ENCODE measurements at regions not wholly inside any gene's neighbourhood (a gene's known extent, or its start where the extent isn't known, plus 50 kb on each side); places are given as distances from the start of the nearest gene placed in this dataset.

DNA sequence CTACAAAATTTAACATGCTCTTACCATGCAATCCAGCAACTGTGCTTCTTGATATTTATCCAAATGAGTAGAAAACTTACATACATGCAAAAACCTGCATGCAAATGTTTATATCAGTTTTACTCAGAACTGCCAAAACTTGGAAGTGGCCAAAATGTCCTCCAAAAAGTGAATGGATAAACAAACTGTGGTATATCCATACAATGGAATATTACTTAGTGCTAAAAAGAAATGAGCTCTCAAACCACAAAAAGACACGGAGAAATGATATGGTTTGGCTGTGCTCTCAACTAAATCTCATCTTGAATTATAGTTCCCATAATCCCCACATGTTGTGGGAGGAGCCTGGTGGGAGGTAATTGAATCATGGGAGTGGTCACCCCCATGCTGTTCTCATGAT lies 267.2 kb downstream of the ZEB2 start:
- H3K4me3 Mint-ChIP-seq = no peak overlapping the region
- DNase-seq = no peak
- ATAC-seq (replicated peaks) = no peak
- H3K36me3 Mint-ChIP-seq (ENCODE audit: insufficient read depth) = peaks cover 9% of the 10 kb centered on the region
- no peaks in the 10 kb centered on the region for H3K27me3 Mint-ChIP-seq
- H3K4me1 Mint-ChIP-seq (ENCODE audit: low read depth in 2 of 2) = peaks cover 12 to 43% of the 10 kb centered on the region in 2 donors
- peaks cover 13 to 14% of the 10 kb centered on the region in 2 donors for H3K9me3 Mint-ChIP-seq
- no peak overlapping the region for H3K27ac Mint-ChIP-seq

DNA sequence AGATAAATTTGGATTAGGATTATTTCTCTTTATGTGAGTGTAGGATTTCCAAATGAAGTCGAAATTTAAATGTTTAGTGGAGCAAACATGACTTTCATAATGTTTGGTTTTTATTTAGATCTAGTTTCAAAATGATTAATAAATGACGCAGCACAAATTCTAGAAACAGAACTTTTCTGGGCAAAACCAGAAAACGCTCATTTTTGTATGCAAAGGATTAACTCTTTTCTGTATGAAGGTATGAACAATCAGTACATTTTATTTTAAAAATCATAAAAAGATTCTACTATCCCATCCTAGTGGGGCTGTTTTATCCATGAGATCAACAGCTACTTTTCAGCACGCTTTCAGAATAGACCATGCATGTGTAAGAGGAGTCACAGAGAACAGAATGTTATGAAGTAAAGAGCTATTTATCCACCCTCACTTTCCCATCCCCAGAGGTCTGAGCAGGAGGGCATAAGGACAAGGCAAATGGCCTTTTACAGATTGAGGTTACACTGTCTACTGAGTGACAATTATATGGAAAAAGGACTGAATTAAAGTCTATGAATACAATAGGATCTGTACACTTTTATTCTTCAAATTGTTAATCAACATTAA lies 270.8 kb downstream of the ZEB2 start:
- no peaks in the 10 kb centered on the region for H3K27me3 Mint-ChIP-seq
- H3K36me3 Mint-ChIP-seq (ENCODE audit: insufficient read depth) = peaks cover 5% of the 10 kb centered on the region
- no peak for ATAC-seq (replicated peaks)
- peaks cover 10 to 11% of the 10 kb centered on the region in 2 donors for H3K9me3 Mint-ChIP-seq
- peaks cover 2 to 27% of the 10 kb centered on the region in 2 donors for H3K4me1 Mint-ChIP-seq (ENCODE audit: low read depth in 2 of 2)
- no peak for DNase-seq
- peak overlapping the region; percentile 44 to 64 for H3K27ac Mint-ChIP-seq
- peak overlapping the region; percentile 10 to 39 for H3K4me3 Mint-ChIP-seq

GRCh38 chr2:144248350-144249034 lies 271.4 kb downstream of the ZEB2 start:
- Mint-ChIP-seq H3K27me3 (no peaks in the 10 kb centered on the region), H3K27ac (peak overlapping the region; percentile 44 to 64), H3K36me3 (ENCODE audit: insufficient read depth) (peaks cover 5% of the 10 kb centered on the region), H3K4me1 (ENCODE audit: low read depth in 2 of 2) (peaks cover 3 to 27% of the 10 kb centered on the region in 2 donors), H3K4me3 (peak overlapping the region; percentile 10 to 39), H3K9me3 (peaks cover 10% of the 10 kb centered on the region in 2 donors)
- ATAC-seq (replicated peaks) = no peak
- no peak for DNase-seq

- Mint-ChIP-seq H3K27ac (no peak overlapping the region), H3K9me3 (no peaks in the 10 kb centered on the region), H3K27me3 (no peaks in the 10 kb centered on the region), H3K4me1 (ENCODE audit: low read depth in 2 of 2) (peaks cover 8 to 35% of the 10 kb centered on the region in 2 donors), H3K36me3 (ENCODE audit: insufficient read depth) (peaks cover 5% of the 10 kb centered on the region), H3K4me3 (no peak overlapping the region)
- ATAC-seq (replicated peaks) = no peak
- no peak for DNase-seq
Observed at GRCh38 chr2:144244938-144245337, 275.0 kb downstream of the ZEB2 start.

- DNase-seq (no peak), ATAC-seq (replicated peaks) (no peak)
- peaks cover 20 to 45% of the 10 kb centered on the region in 2 donors for H3K4me1 Mint-ChIP-seq (ENCODE audit: low read depth in 2 of 2)
- no peaks in the 10 kb centered on the region for H3K27me3 Mint-ChIP-seq
- no peaks in the 10 kb centered on the region for H3K9me3 Mint-ChIP-seq
- no peak overlapping the region for H3K27ac Mint-ChIP-seq
- H3K4me3 Mint-ChIP-seq = no peak overlapping the region
- no peaks in the 10 kb centered on the region for H3K36me3 Mint-ChIP-seq (ENCODE audit: insufficient read depth)
Observed at GRCh38 chr2:144242311-144242710, 277.6 kb downstream of the ZEB2 start.

GRCh38 chr2:144241801-144242200 lies 278.1 kb downstream of the ZEB2 start:
- H3K4me1 Mint-ChIP-seq (ENCODE audit: low read depth in 2 of 2) = peaks cover 20 to 46% of the 10 kb centered on the region in 2 donors
- no peaks in the 10 kb centered on the region for H3K36me3 Mint-ChIP-seq (ENCODE audit: insufficient read depth)
- H3K27ac Mint-ChIP-seq = peak overlapping the region in 1 of 2 donors; percentile 47

GRCh38 chr2:144240656-144241339 lies 279.1 kb downstream of the ZEB2 start:
- Mint-ChIP-seq H3K9me3 (no peaks in the 10 kb centered on the region), H3K4me3 (peak overlapping the region in 1 of 2 donors; percentile 13), H3K27ac (peak overlapping the region; percentile 0 to 47), H3K4me1 (ENCODE audit: low read depth in 2 of 2) (peaks cover 23 to 50% of the 10 kb centered on the region in 2 donors), H3K27me3 (no peaks in the 10 kb centered on the region), H3K36me3 (ENCODE audit: insufficient read depth) (no peaks in the 10 kb centered on the region)
- DNase-seq (no peak), ATAC-seq (replicated peaks) (peak; percentile 38)

More at GRCh38 chr2:144241801-144242200, 278.1 kb downstream of the ZEB2 start:
- H3K4me3 Mint-ChIP-seq = peak overlapping the region in 1 of 2 donors; percentile 13
- no peaks in the 10 kb centered on the region for H3K9me3 Mint-ChIP-seq
- ATAC-seq (replicated peaks) (no peak), DNase-seq (no peak)
- H3K27me3 Mint-ChIP-seq = no peaks in the 10 kb centered on the region

GRCh38 chr2:144239726-144240125 lies 280.2 kb downstream of the ZEB2 start:
- ATAC-seq (replicated peaks) (no peak), DNase-seq (no peak)
- no peaks in the 10 kb centered on the region for H3K27me3 Mint-ChIP-seq
- no peak overlapping the region for H3K4me3 Mint-ChIP-seq
- H3K9me3 Mint-ChIP-seq = no peaks in the 10 kb centered on the region
- peaks cover 28 to 61% of the 10 kb centered on the region in 2 donors for H3K4me1 Mint-ChIP-seq (ENCODE audit: low read depth in 2 of 2)
- no peaks in the 10 kb centered on the region for H3K36me3 Mint-ChIP-seq (ENCODE audit: insufficient read depth)
- peak overlapping the region in 1 of 2 donors; percentile 47 for H3K27ac Mint-ChIP-seq

GRCh38 chr2:144239306-144239705 lies 280.6 kb downstream of the ZEB2 start:
- no peak overlapping the region for H3K27ac Mint-ChIP-seq
- no peaks in the 10 kb centered on the region for H3K9me3 Mint-ChIP-seq
- H3K36me3 Mint-ChIP-seq (ENCODE audit: insufficient read depth) = no peaks in the 10 kb centered on the region
- no peak for DNase-seq
- no peak overlapping the region for H3K4me3 Mint-ChIP-seq
- peaks cover 32 to 65% of the 10 kb centered on the region in 2 donors for H3K4me1 Mint-ChIP-seq (ENCODE audit: low read depth in 2 of 2)
- no peak for ATAC-seq (replicated peaks)
- H3K27me3 Mint-ChIP-seq = no peaks in the 10 kb centered on the region

DNA sequence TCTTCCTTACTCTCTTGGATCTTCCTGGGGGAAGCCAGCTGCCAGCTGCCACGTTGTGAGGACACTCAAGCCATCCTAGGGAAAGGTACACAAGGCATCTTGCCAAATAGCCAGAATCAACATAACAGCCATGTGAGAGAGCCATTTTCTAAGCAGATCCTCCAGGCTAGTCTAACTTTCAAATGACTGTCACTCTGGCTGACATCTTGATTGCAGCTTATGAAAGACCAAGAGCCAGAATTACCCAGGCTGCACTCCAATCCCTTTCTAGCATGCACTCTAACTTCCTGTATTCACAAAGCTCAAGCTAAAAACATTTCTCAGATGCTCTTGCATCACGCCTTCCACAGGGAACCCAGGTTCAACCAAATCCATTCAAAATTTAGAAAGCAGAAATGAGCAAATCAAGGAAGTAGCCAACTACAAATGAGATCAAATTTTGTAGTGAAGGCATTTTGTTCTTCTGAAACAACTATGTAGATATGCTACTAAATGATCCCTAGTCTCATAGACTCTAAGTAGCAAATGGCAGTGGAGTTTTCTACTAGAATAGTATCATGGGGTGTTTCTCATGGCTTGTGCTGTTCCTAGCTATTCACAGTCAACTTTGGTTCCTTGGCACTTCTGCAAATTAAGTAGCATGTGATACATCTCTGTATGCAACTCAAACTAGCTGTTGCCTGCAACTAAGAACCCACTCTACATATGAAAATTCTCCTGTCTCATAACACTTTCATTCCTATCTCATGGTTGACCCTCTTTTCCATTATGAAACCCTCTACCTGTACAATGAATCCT lies 281.9 kb downstream of the ZEB2 start:
- no peaks in the 10 kb centered on the region for H3K27me3 Mint-ChIP-seq
- H3K36me3 Mint-ChIP-seq (ENCODE audit: insufficient read depth) = no peaks in the 10 kb centered on the region
- no peaks in the 10 kb centered on the region for H3K9me3 Mint-ChIP-seq
- H3K4me3 Mint-ChIP-seq = peak overlapping the region; percentile 26 to 40
- ATAC-seq (replicated peaks) = no peak
- peak overlapping the region; percentile 77 to 89 for H3K27ac Mint-ChIP-seq
- peaks cover 41 to 78% of the 10 kb centered on the region in 2 donors for H3K4me1 Mint-ChIP-seq (ENCODE audit: low read depth in 2 of 2)
- DNase-seq = no peak

GRCh38 chr2:144237108-144237507 lies 282.8 kb downstream of the ZEB2 start:
- DNase-seq = no peak
- Mint-ChIP-seq H3K4me1 (ENCODE audit: low read depth in 2 of 2) (peaks cover 45 to 83% of the 10 kb centered on the region in 2 donors), H3K4me3 (peak overlapping the region in 1 of 2 donors; percentile 5), H3K27me3 (no peaks in the 10 kb centered on the region), H3K27ac (peak overlapping the region in 1 of 2 donors; percentile 89), H3K36me3 (ENCODE audit: insufficient read depth) (no peaks in the 10 kb centered on the region), H3K9me3 (no peaks in the 10 kb centered on the region)
- ATAC-seq (replicated peaks) = peak; percentile 39

DNA sequence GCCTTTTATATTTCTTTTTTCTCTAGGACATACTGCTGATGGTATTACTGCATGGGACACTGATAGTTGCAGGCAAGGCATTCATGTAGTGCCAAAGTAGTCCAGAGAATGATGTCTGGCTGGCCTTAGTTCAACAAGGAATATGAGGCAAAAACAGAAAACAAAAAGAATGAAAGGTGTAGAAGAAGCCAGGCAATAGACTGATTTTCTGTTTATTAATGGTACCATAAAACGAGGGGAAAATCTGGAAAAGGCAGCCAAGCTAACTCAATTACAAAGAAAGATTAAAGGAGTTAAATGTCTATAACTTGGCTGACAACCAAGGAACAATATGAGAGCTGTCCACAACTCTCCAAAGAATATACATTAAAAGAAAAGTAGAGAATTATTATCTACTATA lies 284.9 kb downstream of the ZEB2 start:
- Mint-ChIP-seq H3K27me3 (no peaks in the 10 kb centered on the region), H3K4me1 (ENCODE audit: low read depth in 2 of 2) (peaks cover 47 to 77% of the 10 kb centered on the region in 2 donors), H3K27ac (peak overlapping the region; percentile 87 to 93), H3K9me3 (no peaks in the 10 kb centered on the region), H3K36me3 (ENCODE audit: insufficient read depth) (no peaks in the 10 kb centered on the region), H3K4me3 (peak overlapping the region; percentile 62)
- no peak for ATAC-seq (replicated peaks)
- DNase-seq = no peak

- H3K4me1 Mint-ChIP-seq (ENCODE audit: low read depth in 2 of 2) = peaks cover 47 to 76% of the 10 kb centered on the region in 2 donors
- ATAC-seq (replicated peaks) = peak; percentile 46
- no peaks in the 10 kb centered on the region for H3K27me3 Mint-ChIP-seq
- no peaks in the 10 kb centered on the region for H3K9me3 Mint-ChIP-seq
- no peak for DNase-seq
- H3K27ac Mint-ChIP-seq = peak overlapping the region; percentile 87 to 93
- H3K4me3 Mint-ChIP-seq = peak overlapping the region; percentile 62
- H3K36me3 Mint-ChIP-seq (ENCODE audit: insufficient read depth) = no peaks in the 10 kb centered on the region
Observed at GRCh38 chr2:144234542-144234871, 285.4 kb downstream of the ZEB2 start.

All from effector memory CD8-positive, alpha-beta T cell (primary cell).